ENCODE measurements at regions not wholly inside any gene's neighbourhood (a gene's known extent, or its start where the extent isn't known, plus 50 kb on each side); places are given as distances from the start of the nearest gene placed in this dataset.

GRCh38 chr14:55873169-55873568, 245.0 kb upstream of the PELI2 start:
- TF ChIP-seq CTCF (IDR thresholded peaks at IDR 0.05; ENCODE audit: low read depth, low read length, missing input control): no peak
- TF ChIP-seq HNF4A (conservative IDR thresholded peaks at IDR 0.05): no peak
- TF ChIP-seq EGR1 (IDR thresholded peaks at IDR 0.05; ENCODE audit: low read depth in 2 of 2): no peak
- TF ChIP-seq ZBTB33 (IDR thresholded peaks at IDR 0.05): no peak
- TF ChIP-seq TAF1 (conservative IDR thresholded peaks at IDR 0.05): no peak
- TF ChIP-seq JUND (IDR thresholded peaks at IDR 0.05): no peak
- no peak for TF ChIP-seq MAX (IDR thresholded peaks at IDR 0.05)
- no peak for TF ChIP-seq RXRA (IDR thresholded peaks at IDR 0.05)
- TF ChIP-seq GABPA (IDR thresholded peaks at IDR 0.05 in 1 of 2, conservative IDR thresholded peaks at IDR 0.05 in 1 of 2): no peak
- no peak for TF ChIP-seq YY1 (IDR thresholded peaks at IDR 0.05)

Measured in liver (tissue), 3 donors.